SIG-M5 treated with dmso at 0.1 percent for 504 hours (cell line): ENCODE measurements at regions not wholly inside any gene's neighbourhood (a gene's known extent, or its start where the extent isn't known, plus 50 kb on each side); places are given as distances from the start of the nearest gene placed in this dataset.
"Not testable (repeated sequence)": the region's sequence is repeated elsewhere in the genome, so short reads cannot be mapped to it uniquely, and the experiment has no call there.

Experiments used
- DNase-seq: peaks from one replicate; lab custom pipeline; 2025; ENCODE audit not compliant: unreplicated experiment; lab: John Stamatoyannopoulos, UW

DNA sequence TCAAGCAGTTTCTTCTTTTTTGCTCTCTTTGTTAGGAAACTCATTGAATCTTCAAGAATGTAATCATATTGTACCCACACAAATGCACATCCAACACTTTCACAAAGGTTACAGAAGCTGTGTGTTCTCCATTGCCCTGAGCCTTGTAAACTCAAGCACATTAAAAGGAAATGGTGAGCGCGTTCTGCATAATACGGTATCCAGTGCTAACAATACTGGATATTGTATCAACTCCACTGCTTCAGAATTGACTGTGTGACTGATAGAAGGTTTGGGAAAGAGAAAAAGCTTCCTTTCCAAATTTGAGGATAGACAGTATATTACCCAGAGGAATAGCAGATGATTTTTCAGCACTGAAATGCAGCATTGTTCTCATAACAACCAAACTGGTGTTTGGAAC, 268.9 kb upstream of the RBMS3 start:
- no peak for DNase-seq

DNA sequence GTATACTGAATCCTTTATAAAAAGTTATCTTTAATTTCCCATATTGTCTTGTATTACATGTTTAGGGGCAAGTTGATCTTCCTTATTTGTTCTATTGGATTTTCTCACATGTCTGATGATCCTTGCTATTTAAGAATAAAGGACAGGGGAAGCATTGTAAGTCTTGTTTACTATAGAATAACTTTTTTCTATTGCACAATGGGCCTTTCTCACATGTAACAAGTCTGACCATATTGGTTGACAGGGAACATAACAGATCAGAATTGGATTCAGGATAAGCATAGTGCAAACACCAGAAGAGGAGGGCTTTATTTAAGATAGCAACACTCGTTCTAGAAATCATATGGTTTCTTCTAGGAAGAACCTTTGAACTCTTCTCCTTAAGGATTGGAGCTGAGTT, 257.9 kb upstream of the RBMS3 start:
- DNase-seq, result no peak

DNA sequence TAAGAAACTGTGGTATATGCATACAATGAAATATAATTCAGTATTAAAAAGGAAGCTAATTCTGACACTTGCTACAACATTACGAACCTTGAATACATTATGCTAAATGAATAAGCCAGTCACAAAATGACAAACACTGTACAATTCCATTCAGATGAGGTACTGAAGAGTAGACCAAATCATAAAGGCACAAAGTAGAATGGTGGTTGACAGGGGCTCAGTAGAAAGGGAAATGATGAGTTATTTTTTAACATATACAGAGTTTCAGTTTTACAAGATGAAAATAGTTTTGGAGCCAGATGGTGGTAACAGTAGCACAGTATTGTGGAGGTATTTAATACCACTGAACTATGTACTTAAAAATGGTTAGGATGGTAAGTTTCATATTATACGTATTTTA, 254.6 kb upstream of the RBMS3 start:
- no peak for DNase-seq

DNA sequence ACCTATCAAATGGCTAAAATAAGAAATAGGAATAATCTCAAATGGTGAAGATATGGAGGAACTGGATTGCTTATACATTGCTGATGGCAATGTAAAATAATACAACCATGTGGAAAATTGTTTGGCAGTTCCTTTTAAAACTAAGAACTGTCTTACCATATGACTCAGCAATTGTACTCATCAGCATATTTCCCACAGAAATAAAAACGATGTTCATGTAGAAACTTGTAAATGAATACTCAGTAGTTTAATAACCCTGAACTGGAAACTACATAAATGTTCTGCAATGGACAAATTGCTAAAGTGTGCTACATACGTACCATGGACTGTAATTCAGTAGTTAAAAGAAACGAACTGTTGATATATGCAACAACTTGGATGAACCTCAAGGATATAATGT, 253.9 kb upstream of the RBMS3 start:
- no peak for DNase-seq

DNA sequence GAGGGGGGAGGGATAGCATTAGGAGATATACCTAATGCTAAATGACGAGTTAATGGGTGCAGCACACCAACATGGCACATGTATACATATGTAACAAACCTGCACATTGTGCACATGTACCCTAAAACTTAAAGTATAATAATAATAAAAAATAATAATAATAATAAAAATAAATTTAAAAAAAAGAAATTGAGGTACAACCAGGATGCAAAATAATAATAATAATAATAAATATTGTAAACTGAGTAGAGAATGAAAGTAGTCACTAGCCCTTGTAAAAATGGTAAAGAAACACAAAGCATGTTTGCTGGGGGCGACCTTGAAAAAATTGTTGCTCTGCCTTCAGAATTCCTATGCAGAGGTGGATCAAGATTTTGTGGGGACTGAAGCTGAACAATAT, 249.7 kb upstream of the RBMS3 start:
- not testable (repeated sequence) for DNase-seq

DNA sequence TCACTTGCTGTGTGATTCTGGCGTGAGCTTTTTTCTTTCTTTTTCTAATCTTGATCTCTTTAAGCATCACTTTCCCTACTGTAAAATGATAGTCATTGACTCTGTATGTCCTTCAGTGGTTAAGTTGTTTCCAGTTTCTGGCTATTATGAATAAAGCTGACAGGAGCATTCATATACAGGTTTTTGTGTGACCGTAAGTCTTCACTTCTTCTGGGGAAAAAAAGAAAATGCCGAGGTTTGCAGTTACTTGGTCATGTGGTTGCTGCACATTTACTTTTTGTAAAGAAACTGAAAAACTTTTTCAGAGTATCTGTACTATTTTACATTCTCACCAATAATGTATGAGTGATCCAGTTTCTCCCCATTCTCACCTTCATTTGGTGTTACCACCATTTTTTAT, 247.4 kb upstream of the RBMS3 start:
- no peak for DNase-seq

DNA sequence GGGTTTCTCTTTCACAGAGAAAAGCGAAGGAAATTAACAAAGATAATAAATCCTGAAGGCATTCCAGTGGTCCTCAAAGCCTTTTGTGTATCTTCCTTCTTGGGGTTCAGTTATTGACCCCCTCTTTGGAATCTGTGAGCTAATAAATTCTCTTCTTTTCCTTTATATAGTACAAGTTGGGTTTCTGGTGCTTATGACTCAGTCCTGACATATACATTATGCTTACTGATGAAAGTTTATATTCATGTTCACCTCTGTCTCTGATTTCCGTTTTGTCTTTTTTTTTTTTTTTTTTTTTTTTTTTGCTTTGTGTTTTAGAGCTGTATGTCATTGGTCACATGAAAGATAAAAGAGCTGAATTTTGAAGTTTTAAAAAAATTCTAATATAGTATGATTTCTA, 230.7 kb upstream of the RBMS3 start:
- no peak for DNase-seq

DNA sequence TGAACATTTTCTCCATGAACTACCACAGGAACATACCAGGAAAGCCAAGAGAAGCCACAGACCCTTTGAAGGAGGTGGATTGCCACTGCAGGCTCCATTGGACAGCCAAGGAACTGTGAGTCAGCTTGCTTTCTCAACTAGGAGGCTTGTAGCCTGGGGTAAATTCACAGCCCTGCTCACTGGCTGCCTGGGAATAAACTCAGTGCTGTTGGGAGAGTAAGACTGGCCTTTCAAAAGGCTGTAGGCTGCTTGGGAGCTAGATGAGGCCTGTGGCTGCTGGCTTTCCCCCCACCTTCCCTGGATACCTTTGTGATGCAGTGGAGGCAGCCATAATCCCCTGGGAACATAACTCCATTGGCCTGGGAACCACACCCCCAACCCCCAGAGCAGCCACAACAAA, 223.5 kb upstream of the RBMS3 start:
- DNase-seq, result no peak

DNA sequence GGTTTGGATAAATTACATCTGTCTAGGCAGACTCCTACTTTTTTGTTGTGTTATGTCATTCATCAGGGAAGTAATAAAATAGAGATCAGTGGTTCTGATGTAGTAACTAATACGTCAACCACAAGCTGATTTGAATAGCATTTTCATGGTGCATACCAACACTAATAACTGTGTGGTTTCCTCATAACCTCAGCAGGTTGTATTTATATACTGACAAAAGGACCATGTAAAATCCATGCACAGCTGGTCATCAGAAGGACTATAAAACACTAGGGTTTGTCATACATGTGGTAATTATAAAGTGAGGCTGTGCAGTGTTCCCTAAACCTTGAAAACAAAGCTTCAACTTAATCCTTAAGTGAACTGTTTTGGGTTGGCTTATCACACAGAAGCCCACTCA, 216.8 kb upstream of the RBMS3 start:
- DNase-seq, result no peak

DNA sequence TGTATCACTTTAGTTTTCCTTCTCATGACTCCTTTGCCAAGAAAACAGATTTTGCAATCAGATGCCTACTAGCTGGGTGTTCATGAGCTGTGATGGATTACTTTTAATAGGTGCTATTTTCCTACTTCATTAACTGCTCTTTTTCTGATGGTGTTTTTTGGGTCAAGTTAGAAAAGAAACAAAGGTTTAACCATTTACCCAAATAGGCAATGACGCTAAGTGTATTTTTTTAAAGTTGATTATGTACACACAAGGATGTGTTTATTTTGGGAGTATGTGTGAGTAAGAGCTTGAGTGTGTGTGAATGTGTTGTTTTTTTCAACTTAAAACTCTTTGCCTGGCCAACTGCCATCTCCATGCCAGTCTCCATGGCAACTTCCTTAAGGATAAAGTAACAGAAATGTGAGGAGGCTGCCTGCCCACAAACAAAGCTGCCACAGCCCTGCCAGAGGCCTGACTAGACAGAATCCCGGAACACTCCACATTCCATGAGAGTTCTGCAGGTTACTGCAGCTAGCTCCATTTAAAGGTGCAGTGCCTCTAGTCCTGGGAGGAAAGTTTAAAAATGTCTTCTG, 215.6 kb upstream of the RBMS3 start:
- no peak for DNase-seq

DNA sequence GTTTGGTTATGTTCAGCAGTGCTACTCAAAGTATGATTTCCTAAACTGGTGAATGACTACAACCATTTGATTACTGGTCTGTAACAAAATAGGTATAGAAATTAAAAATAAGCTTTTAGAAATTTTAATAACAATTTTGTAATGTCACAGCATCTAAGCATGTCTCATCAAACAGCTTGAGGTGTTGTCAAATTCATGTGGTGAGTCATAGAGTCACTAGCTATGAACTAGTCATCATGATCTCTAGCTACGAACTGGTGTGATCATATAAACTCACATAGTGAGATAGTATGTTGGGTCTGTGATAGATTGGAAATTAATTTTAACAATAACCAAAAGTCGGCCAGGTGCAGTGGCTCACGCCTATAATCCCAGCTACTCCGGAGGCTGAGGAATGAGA, 213.9 kb upstream of the RBMS3 start:
- DNase-seq, result no peak

DNA sequence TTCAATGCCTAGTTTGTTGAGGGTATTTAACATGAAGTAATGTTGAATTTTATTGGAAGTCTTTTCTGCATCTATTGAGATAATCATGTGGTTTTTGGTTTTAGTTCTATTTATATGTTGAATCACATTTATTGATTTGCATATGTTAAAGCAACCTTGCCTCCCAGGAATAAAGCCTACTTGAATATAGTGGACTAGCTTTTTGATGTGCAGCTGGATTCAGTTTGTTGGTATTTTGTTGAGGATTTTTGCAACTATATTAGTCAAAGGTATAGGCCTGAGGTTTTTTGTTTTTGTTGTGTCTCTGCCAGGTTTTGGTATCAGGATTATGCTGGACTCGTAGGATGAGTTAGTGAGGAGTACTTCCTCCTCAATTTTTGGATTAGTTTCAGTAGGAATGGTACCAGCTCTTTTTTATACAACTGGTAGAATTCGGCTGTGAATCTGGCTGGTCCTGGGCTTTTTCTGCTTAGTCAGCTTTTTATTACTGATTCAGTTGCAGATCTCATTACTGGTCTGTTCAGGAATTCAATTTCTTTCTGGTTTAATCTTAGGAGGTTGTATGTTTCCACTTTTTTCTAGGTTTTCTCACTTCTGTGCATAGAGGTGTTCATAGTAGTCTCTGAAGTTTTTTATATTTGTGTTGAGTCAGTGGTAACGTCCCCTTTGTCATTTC, 209.8 kb upstream of the RBMS3 start:
- DNase-seq, result no peak

DNA sequence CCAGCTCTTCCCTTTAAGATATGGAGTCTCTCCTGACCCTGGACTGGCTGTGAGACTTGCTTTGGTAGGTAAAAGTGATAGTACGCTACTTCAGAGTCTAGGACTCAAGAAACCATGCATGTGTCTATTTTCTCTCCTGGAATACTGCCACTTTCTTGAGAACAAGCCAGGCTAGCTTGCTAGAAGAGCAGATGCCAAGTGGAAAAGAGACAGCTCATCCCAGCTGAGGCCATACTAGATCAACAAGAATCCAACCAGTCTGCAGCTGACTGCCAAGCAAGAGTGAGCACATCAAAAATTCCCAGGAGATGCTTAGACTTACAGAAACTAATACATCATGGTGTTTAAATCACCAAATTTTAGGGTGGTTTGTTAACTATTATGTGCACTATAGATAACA, 208.3 kb upstream of the RBMS3 start:
- DNase-seq, result no peak

DNA sequence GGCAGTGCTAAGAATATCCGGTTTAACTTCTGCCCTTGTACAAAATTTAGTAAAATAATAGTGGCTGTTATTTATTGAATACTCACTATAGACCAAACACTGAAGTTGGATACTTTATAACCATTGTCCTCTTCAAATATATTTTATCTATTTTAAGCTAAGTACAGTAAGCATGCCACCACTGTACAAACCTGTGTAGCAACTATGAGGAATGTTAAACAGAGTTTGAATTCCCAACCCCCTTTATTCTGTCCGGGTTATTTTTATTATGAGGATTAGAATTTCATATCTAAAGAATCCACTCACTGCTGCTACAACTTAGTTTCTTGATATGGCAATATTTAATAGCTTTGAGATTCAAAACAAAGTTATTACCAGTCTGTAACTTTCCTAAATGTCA, 203.5 kb upstream of the RBMS3 start:
- DNase-seq, result no peak

DNA sequence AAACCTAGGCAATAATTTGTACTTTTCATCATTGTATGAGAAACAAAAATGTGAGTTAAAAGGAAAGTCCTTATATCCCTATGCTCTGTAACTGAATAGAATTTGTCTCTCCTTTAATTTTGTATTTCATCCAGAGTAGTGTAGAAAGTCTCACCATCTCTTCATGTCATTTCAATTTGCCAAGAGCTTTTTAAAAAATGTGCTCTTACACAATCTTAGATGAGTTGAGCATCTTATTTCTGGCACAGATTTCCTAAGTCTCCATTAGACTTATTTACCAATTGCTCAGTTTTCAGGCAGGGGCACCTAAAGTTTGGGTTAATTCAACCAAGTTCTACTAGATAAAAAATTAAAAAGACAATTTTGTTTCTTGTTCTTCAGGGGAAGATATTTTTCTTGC, 201.5 kb upstream of the RBMS3 start:
- DNase-seq, result no peak

DNA sequence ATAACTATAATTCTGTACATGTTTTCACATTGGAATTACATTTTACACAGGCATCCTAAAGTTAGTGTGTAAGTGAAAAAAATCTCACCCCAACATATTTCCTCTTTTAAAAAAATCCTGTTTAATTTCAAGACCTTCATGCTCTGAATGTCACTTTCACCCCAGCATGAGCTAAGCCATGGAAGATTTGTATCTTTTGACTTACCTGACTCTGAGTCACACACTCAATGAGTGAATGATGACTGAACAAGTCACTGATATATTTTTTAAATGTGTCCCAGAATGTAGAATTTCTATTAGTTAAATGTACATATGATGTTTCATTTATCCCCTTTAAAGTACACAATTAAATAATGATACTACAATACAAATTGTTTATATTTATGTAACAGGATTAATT, 199.9 kb upstream of the RBMS3 start:
- no peak for DNase-seq

DNA sequence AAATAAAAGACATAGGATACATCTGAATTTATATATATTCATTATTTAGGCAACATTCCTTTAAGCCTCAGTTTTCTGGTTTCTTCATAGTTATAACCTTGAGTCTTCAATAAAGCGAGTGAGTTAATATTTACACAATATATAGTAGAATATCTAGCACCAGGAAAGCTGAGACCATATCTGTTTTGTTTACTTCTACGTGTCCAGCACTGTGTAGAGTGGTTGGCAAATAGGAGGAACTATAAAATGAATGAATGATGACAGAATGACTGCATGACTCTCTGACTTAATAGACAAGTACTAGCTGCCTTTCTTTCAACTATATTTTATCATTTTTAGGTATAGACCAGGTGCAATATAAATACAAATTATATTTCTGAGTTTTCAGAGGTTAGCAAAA, 197.8 kb upstream of the RBMS3 start:
- no peak for DNase-seq

DNA sequence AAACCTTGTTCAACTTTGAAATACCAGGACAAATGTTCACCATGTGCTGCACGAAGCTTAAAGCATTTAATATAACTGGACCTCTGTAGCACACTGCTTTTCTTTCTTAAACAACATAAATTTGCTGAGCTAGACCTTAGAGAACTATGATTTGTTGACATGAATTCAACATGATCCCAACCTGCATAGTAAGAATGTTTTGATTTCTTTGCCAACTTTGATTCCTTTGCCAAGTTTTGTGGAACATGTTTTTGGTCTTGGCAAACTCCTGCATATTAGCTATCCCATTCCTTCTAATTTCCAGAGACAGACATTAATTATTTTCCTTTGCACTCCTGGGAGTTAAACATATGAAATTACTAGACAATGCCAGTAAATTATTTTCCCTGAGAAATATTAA, 197.2 kb upstream of the RBMS3 start:
- DNase-seq, result no peak

DNA sequence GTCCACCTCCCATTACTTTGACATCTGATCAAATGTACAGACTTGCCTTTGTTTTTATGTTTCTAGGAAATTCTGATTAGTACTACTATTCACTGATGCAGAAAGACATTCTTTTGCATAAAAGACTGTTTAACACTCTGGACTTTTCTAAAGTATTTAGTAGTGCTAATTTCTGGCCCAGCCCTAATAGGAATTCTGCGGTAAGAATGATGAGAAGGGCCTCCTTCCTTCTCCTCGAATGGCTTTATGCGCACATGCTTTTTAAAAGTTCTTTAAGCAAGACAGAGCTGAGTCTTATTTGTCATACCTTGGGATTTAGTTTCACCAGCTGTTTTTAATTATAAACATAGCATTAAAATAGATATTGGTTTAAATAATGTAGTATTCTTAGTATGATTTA, 192.3 kb upstream of the RBMS3 start:
- DNase-seq, result no peak

DNA sequence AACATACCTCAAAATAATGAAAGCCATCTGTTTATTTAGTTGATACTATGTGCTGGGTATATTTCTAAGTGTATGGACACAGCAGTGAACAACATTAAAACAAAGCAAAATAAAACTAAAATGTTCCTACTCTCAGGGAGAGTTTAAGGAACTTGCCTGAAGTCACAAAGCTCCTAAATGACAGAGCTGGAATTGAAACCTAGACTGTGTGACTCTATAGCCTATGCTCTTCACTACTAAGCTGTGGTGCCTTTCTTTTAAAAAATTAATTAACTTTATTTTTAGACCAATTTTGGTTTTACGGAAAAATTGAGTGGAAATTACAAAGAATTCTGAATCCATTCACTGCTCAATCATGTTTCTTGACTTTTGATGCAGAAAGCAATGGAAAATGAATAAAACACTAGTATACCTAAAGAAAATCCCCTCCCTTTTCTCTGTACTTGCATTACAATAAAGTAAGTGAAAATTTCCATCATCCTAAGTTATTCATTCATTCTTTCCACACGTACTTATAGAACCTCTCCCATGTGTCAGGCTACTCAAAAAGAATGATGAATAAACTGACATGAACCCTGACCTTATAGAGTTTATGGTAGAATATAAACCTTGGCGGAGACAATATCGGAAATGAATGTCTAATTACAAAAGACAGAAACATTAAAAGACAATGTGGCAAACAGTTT, 189.8 kb upstream of the RBMS3 start:
- no peak for DNase-seq

DNA sequence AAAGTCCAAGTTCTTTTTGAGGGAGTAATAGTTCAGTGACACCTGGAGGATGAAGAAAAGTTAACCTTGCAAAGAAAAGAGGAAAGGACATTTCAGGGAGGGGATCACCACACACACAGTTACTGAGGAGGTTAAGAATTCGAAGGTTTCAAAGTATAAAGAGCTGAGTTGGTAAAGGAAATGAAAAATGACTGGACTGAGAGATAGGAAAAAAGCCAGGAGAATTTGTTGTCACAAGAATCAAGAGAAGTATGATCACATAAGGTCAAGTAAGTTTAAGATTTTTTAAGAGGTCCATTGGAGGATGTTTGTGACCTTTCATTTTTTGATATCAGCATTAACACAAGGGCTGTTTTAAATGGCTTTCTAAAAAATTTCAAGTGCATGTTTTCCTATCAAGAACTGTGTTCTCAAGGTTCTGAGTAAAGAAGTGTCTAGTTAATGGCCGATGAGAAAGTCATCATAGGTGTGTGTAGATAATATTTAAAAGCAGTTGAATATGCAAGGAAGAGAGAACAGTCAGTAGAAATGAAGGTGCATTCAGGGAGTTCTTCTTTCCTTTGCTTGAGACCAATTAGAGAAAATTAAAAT, 189.2 kb upstream of the RBMS3 start:
- DNase-seq, result no peak

DNA sequence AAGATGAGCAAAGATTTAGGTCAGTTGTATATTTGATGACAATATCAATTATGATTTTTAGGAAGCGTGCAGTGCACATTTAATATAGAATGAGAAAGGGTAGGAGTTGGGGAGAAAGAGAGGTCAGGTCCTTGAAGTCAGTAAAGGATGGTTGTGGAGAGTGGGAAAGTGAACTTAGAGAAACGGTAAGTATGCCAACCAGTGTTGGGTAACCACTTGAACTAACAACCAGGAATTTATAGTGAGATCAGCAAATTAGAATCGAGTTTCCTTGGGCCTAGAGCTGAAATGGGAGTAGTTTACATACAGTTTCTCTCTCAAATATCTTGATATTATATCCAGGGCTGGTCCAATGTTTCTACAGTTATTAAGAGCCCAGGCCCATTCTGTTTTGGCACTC, 188.5 kb upstream of the RBMS3 start:
- no peak for DNase-seq
